NT2/D1 (cell line): ENCODE measurements at regions not wholly inside any gene's neighbourhood (a gene's known extent, or its start where the extent isn't known, plus 50 kb on each side); places are given as distances from the start of the nearest gene placed in this dataset.

Experiments used
- SUZ12 ChIP-seq: IDR thresholded peaks from 2 replicates; pipeline ENCODE4 v1.6.1; 2011; ENCODE audit not compliant: insufficient read length, insufficient read depth; ENCODE audit errors: extremely low read depth
- YY1 ChIP-seq: IDR thresholded peaks from 2 replicates; pipeline ENCODE4 v1.6.1; 2011; ENCODE audit not compliant: insufficient read length, insufficient read depth

- TF ChIP-seq YY1 (no peak), SUZ12 (no peak)
Observed at GRCh38 chr20:20955892-20956291, 150.3 kb downstream of the LINC00237 start.
